ACC112 (cell line): ENCODE measurements at regions not wholly inside any gene's neighbourhood (a gene's known extent, or its start where the extent isn't known, plus 50 kb on each side); places are given as distances from the start of the nearest gene placed in this dataset.
"Not testable (repeated sequence)": the region's sequence is repeated elsewhere in the genome, so short reads cannot be mapped to it uniquely, and the experiment has no call there.

Source experiments
- H2AFZ ChIP-seq: fragments of 200-600 bp; sonication (generic); one replicate; pipeline ENCODE4 v1.6.0; 2017; ENCODE audit warnings: antibody characterized with exemption, low read length; ENCODE audit not compliant: unreplicated experiment
- H3K27ac ChIP-seq: fragments of 200-600 bp; sonication (generic); 2 replicates; pipeline ENCODE4 v1.5.1; 2014; ENCODE audit warnings: low read depth, mild to moderate bottlenecking, antibody characterized with exemption, low read length, moderate library complexity
- H3K27me3 ChIP-seq: fragments of 200-600 bp; sonication (generic); 2 replicates; pipeline ENCODE4 v1.6.1; 2014; ENCODE audit warnings: mild to moderate bottlenecking, antibody characterized with exemption, low read length, moderate library complexity, mixed read lengths; ENCODE audit not compliant: insufficient read depth
- H3K36me3 ChIP-seq: fragments of 200-600 bp; sonication (generic); 2 replicates; pipeline ENCODE4 v1.6.1; 2016; ENCODE audit warnings: mild to moderate bottlenecking, antibody characterized with exemption, low read length, moderate library complexity, mixed read lengths; ENCODE audit not compliant: insufficient read depth
- H3K4me1 ChIP-seq: fragments of 200-600 bp; sonication (generic); one replicate; pipeline ENCODE4 v1.6.1; 2016; ENCODE audit warnings: low read length, mixed read lengths; ENCODE audit not compliant: insufficient read depth, unreplicated experiment, control insufficient read depth
- H3K4me3 ChIP-seq: fragments of 200-600 bp; sonication (generic); 2 replicates; pipeline ENCODE4 v1.5.1; 2014; ENCODE audit warnings: mild to moderate bottlenecking, low read depth, low read length
- H3K79me2 ChIP-seq: fragments of 200-600 bp; sonication (generic); one replicate; pipeline ENCODE4 v1.6.0; 2016; ENCODE audit warnings: low read length; ENCODE audit not compliant: control insufficient read depth, unreplicated experiment, insufficient read depth

GRCh38 chr12:126432780-126433179 lies 1367.5 kb downstream of the AACS start:
- no peaks in the 10 kb centered on the region for H3K4me1 ChIP-seq
- no peaks in the 10 kb centered on the region for H3K36me3 ChIP-seq
- H3K27ac ChIP-seq: no peak overlapping the region
- no peak overlapping the region for H2AFZ ChIP-seq
- no peaks in the 10 kb centered on the region for H3K79me2 ChIP-seq
- no peak overlapping the region for H3K4me3 ChIP-seq
- no peaks in the 10 kb centered on the region for H3K27me3 ChIP-seq

- H3K4me1 ChIP-seq: no peaks in the 10 kb centered on the region
Observed at GRCh38 chr12:126434412-126434985, 1369.3 kb downstream of the AACS start.

GRCh38 chr12:126436041-126436440 lies 1370.8 kb downstream of the AACS start:
- Histone ChIP-seq H3K27ac (no peak overlapping the region), H3K79me2 (no peaks in the 10 kb centered on the region), H3K36me3 (no peaks in the 10 kb centered on the region), H2AFZ (no peak overlapping the region), H3K4me1 (no peaks in the 10 kb centered on the region), H3K27me3 (no peaks in the 10 kb centered on the region), H3K4me3 (no peak overlapping the region)

More at GRCh38 chr12:126434412-126434985, 1369.3 kb downstream of the AACS start:
- no peak overlapping the region for H2AFZ ChIP-seq
- H3K27me3 ChIP-seq: no peaks in the 10 kb centered on the region
- no peaks in the 10 kb centered on the region for H3K79me2 ChIP-seq
- no peak overlapping the region for H3K4me3 ChIP-seq
- no peaks in the 10 kb centered on the region for H3K36me3 ChIP-seq
- H3K27ac ChIP-seq: no peak overlapping the region

GRCh38 chr12:126437934-126438333 lies 1372.7 kb downstream of the AACS start:
- H3K27me3 ChIP-seq: no peaks in the 10 kb centered on the region
- H3K4me3 ChIP-seq: no peak overlapping the region
- no peaks in the 10 kb centered on the region for H3K79me2 ChIP-seq
- H3K36me3 ChIP-seq: no peaks in the 10 kb centered on the region
- H2AFZ ChIP-seq: no peak overlapping the region
- no peak overlapping the region for H3K27ac ChIP-seq
- H3K4me1 ChIP-seq: no peaks in the 10 kb centered on the region

- H2AFZ ChIP-seq: no peak overlapping the region
- H3K4me3 ChIP-seq: no peak overlapping the region
- no peaks in the 10 kb centered on the region for H3K36me3 ChIP-seq
- H3K27me3 ChIP-seq: no peaks in the 10 kb centered on the region
- no peak overlapping the region for H3K27ac ChIP-seq
- H3K4me1 ChIP-seq: no peaks in the 10 kb centered on the region
- H3K79me2 ChIP-seq: no peaks in the 10 kb centered on the region
Observed at GRCh38 chr12:126443977-126444376, 1378.7 kb downstream of the AACS start.

- Histone ChIP-seq H3K27ac (no peak overlapping the region), H3K27me3 (no peaks in the 10 kb centered on the region), H3K4me3 (no peak overlapping the region), H2AFZ (no peak overlapping the region), H3K36me3 (no peaks in the 10 kb centered on the region), H3K4me1 (no peaks in the 10 kb centered on the region), H3K79me2 (no peaks in the 10 kb centered on the region)
Observed at GRCh38 chr12:126447346-126447745, 1382.1 kb downstream of the AACS start.

GRCh38 chr12:126451809-126452208 lies 1386.6 kb downstream of the AACS start:
- peaks cover 3% of the 10 kb centered on the region for H3K4me1 ChIP-seq
- H3K27ac ChIP-seq: no peak overlapping the region
- no peak overlapping the region for H2AFZ ChIP-seq
- H3K27me3 ChIP-seq: no peaks in the 10 kb centered on the region
- H3K4me3 ChIP-seq: no peak overlapping the region
- H3K79me2 ChIP-seq: no peaks in the 10 kb centered on the region
- no peaks in the 10 kb centered on the region for H3K36me3 ChIP-seq

- not testable (repeated sequence) for H3K27me3 ChIP-seq, H3K27ac ChIP-seq, H3K79me2 ChIP-seq, H3K4me1 ChIP-seq, H3K36me3 ChIP-seq, H3K4me3 ChIP-seq
- peak overlapping the region; percentile 25 for H2AFZ ChIP-seq
Observed at GRCh38 chr12:126452686-126453085, 1387.5 kb downstream of the AACS start.

- Histone ChIP-seq H3K36me3 (no peaks in the 10 kb centered on the region), H3K4me1 (peaks cover 3% of the 10 kb centered on the region), H2AFZ (peak overlapping the region; percentile 14), H3K4me3 (no peak overlapping the region), H3K79me2 (no peaks in the 10 kb centered on the region), H3K27me3 (no peaks in the 10 kb centered on the region), H3K27ac (no peak overlapping the region)
Observed at GRCh38 chr12:126454581-126454980, 1389.3 kb downstream of the AACS start.

- Histone ChIP-seq H3K4me1 (no peaks in the 10 kb centered on the region), H3K4me3 (no peak overlapping the region), H3K79me2 (no peaks in the 10 kb centered on the region), H3K27me3 (no peaks in the 10 kb centered on the region), H2AFZ (no peak overlapping the region), H3K36me3 (no peaks in the 10 kb centered on the region), H3K27ac (no peak overlapping the region)
Observed at GRCh38 chr12:126457776-126458175, 1392.5 kb downstream of the AACS start.

GRCh38 chr12:126464153-126464552 lies 1398.9 kb downstream of the AACS start:
- Histone ChIP-seq H3K4me1 (peaks cover 9% of the 10 kb centered on the region), H3K36me3 (no peaks in the 10 kb centered on the region), H3K79me2 (no peaks in the 10 kb centered on the region), H3K27ac (no peak overlapping the region), H3K27me3 (no peaks in the 10 kb centered on the region), H3K4me3 (no peak overlapping the region), H2AFZ (no peak overlapping the region)
